K562 (cell line): ENCODE measurements at regions not wholly inside any gene's neighbourhood (a gene's known extent, or its start where the extent isn't known, plus 50 kb on each side); places are given as distances from the start of the nearest gene placed in this dataset.

Experiments
- ATAC-seq: fragments of 200-7000 bp; cut with Tn5 transposase; 3 replicates; pipeline ENCODE4 v1.9.1; 2020; ENCODE audit warnings: moderate library complexity
- BruUV-seq: library from RNA; stranded (reverse); fragments of 400-500 nt; replicated peaks from 2 replicates; lab custom pipeline; 2021; lab: Mats Ljungman, UMichigan
- CTCF ChIA-PET: fragments of 300-600 bp; formaldehyde crosslinking; extraction: SDS; loops from one replicate; lab custom pipeline; 2021; ENCODE audit warnings: low intra/inter-chr PET ratio; lab: Yijun Ruan, JAX
- POLR2A ChIA-PET: fragments of 300-600, 350-650 bp; sonication (Branson Sonifier 250); formaldehyde crosslinking; extraction: SDS; loops from one replicate; lab custom pipeline; 2021; ENCODE audit warnings: antibody characterized with exemption, inconsistent platforms; lab: Yijun Ruan, JAX
- DNase-seq, 4 experiments: peaks; one replicate each; pipeline versions ENCODE4 v3.0.0 to v3.0.0-alpha.2; 2011 to 2018; ENCODE audit warnings: low spot score in 3 of 4, mixed read lengths in 3 of 4; ENCODE audit errors: extremely low read depth in 1 of 4
- FAIRE-seq: peaks from 2 replicates; lab custom pipeline; 2011; peaks lifted over from hg19 to GRCh38; lab: Jason Lieb, UNC
- H2AFZ ChIP-seq: 2 replicates; pipeline ENCODE4 v1.6.0; 2011; ENCODE audit warnings: low read depth, low read length, control low read depth, inconsistent platforms
- H3K27ac ChIP-seq: fragments of 200-600 bp; 3 replicates; pipeline ENCODE4 v1.8.0; 2011; ENCODE audit warnings: low read depth, mild to moderate bottlenecking, control low read depth, inconsistent platforms, low read length, moderate library complexity, mixed read lengths; ENCODE audit errors: extremely low read depth
- H3K27me3 ChIP-seq, 2 experiments: fragments of 300-600 bp in 1 of 2; 2 replicates in 1 of 2; 3 replicates in 1 of 2; pipeline versions ENCODE4 v1.6.0 to v1.8.0; 2011; ENCODE audit warnings: inconsistent platforms in 2 of 2, low read length in 2 of 2, mild to moderate bottlenecking in 1 of 2, mixed read lengths in 1 of 2, moderate library complexity in 1 of 2; ENCODE audit not compliant: control insufficient read depth in 2 of 2, insufficient read depth in 2 of 2
- H3K36me3 ChIP-seq: fragments of 300-600 bp; 3 replicates; pipeline ENCODE4 v1.8.0; 2011; ENCODE audit warnings: mild to moderate bottlenecking, low read length, inconsistent platforms; ENCODE audit not compliant: control insufficient read depth, insufficient read depth
- H3K4me1 ChIP-seq, 2 experiments: fragments of 200-600 bp in 1 of 2; replicated peaks in 1 of 2; 2 replicates in 1 of 2; 3 replicates in 1 of 2; pipeline versions ENCODE4 v1.5.1 to v1.8.0; 2011; ENCODE audit warnings: inconsistent platforms in 2 of 2, low read length in 2 of 2, mild to moderate bottlenecking in 1 of 2, mixed read lengths in 1 of 2, moderate library complexity in 1 of 2; ENCODE audit not compliant: control insufficient read depth in 2 of 2, insufficient read depth in 2 of 2
- H3K4me2 ChIP-seq: 2 replicates; pipeline ENCODE4 v1.6.1; 2011; ENCODE audit warnings: low read length, control low read depth, inconsistent platforms, mixed read lengths; ENCODE audit not compliant: insufficient read depth
- H3K4me3 ChIP-seq: fragments of 200-600 bp; sonication (generic), shearing (Covaris generic); 2 replicates; pipeline ENCODE4 v1.5.1; 2016; ENCODE audit warnings: control low read depth, inconsistent platforms
- H3K79me2 ChIP-seq: fragments of 200-600 bp; 3 replicates; pipeline ENCODE4 v1.8.0; 2011; ENCODE audit warnings: low read length, inconsistent platforms; ENCODE audit not compliant: control insufficient read depth, insufficient read depth
- H3K9ac ChIP-seq, 2 experiments: 2 replicates each; pipeline versions ENCODE4 v1.6.0 to v1.6.1; 2011; ENCODE audit warnings: low read depth in 2 of 2, low read length in 2 of 2, control low read depth in 1 of 2, inconsistent platforms in 1 of 2, mild to moderate bottlenecking in 1 of 2, mixed read lengths in 1 of 2; ENCODE audit not compliant: insufficient read depth in 1 of 2
- H3K9me1 ChIP-seq: one replicate; pipeline ENCODE4 v1.6.0; 2011; ENCODE audit warnings: inconsistent platforms, mild to moderate bottlenecking, low read length, moderate library complexity; ENCODE audit not compliant: control insufficient read depth, insufficient read depth
- H3K9me3 ChIP-seq: replicated peaks from 2 replicates; pipeline ENCODE4 v1.5.1; 2011; ENCODE audit warnings: low read depth, low read length, inconsistent platforms; ENCODE audit not compliant: control insufficient read depth, insufficient read depth
- H4K20me1 ChIP-seq: replicated peaks from 2 replicates; pipeline ENCODE4 v1.6.1; 2011; ENCODE audit warnings: low read length, inconsistent platforms, mixed read lengths; ENCODE audit not compliant: control insufficient read depth, insufficient read depth
- ASH1L ChIP-seq: fragments of 450-650 bp; IDR thresholded peaks from 2 replicates; pipeline ENCODE4 v1.6.1; 2018; ENCODE audit warnings: borderline replicate concordance, mild to moderate bottlenecking, low read depth; ENCODE audit not compliant: partially characterized antibody
- ETS2 ChIP-seq: IDR thresholded peaks from 2 replicates; pipeline ENCODE4 v1.6.1; 2016; ENCODE audit warnings: borderline replicate concordance, missing genetic modification characterization, mild to moderate bottlenecking, moderate library complexity, missing compliant biosample characterization; ENCODE audit not compliant: poor library complexity, severe bottlenecking
- GABPA ChIP-seq: fragments of 200-800 bp; sonication (Bioruptor generic); conservative IDR thresholded peaks from 2 replicates; pipeline ENCODE4 v1.6.1; 2016; ENCODE audit warnings: low read depth, missing genetic modification characterization, missing compliant biosample characterization
- HLTF ChIP-seq: fragments of 450-650 bp; IDR thresholded peaks from 2 replicates; pipeline ENCODE4 v1.6.1; 2016
- ILF3 ChIP-seq: fragments of 450-650 bp; IDR thresholded peaks from 2 replicates; pipeline ENCODE4 v1.6.1; 2018; ENCODE audit warnings: antibody characterized with exemption, mild to moderate bottlenecking, moderate library complexity, borderline replicate concordance
- MCM7 ChIP-seq, 2 experiments: fragments of 450-650 bp; IDR thresholded peaks; 2 replicates each; pipeline ENCODE4 v1.6.1; 2016 to 2018
- MNT ChIP-seq, 2 experiments: fragments of 450-650 bp; conservative IDR thresholded peaks; 2 replicates each; pipeline ENCODE4 v1.6.1; 2017; ENCODE audit warnings: mild to moderate bottlenecking in 2 of 2, moderate library complexity in 2 of 2
- RBBP5 ChIP-seq: fragments of 200-600 bp; sonication (generic); IDR thresholded peaks from 2 replicates; pipeline ENCODE4 v1.6.1; 2012; ENCODE audit warnings: borderline replicate concordance, mild to moderate bottlenecking, low read length, control low read depth, inconsistent platforms; ENCODE audit not compliant: insufficient read depth, poor library complexity, severe bottlenecking
- WGBS: fragments of 100-300 bp; shearing (Covaris generic); methylation state at CpG from one replicate; pipeline ENCODE4 v1.1.6; 2016; ENCODE audit warnings: low coverage, mixed read lengths; ENCODE audit not compliant: insufficient coverage; ENCODE audit errors: missing lambda C conversion rate; 5-methylcytosine and 5-hydroxymethylcytosine counted together
- in situ Hi-C: fragments of 300-500 bp; cut with MboI; formaldehyde crosslinking; loops from 4 replicates; pipeline ENCODE4 v1.15.0; 2018; ENCODE audit warnings: inconsistent platforms, mixed read lengths
- intact Hi-C: fragments of 100-400 bp; cut with micrococcal nuclease; formaldehyde crosslinking; loops from 2 replicates; pipeline ENCODE4 v1.14.2; 2022

DNA sequence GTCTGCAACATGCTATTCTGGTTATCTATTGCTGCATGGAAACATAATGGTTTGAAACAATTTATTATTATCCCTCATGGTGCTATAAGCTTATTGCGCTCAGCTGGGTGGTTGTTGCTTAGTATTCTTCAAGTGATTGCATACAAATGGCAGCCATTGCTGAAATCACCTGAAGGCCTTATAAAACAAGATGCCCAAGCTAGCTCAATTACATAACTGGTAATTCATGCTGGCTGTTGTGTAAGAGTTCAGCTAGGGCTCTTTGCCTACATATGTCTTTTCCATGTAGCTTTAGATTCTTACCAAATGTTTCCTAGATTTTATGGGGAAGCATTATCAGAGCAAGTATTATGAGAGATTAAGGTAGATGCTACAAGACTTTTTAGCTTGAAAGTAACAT is 644.0 kb upstream of the CBLB start:
- Histone ChIP-seq H3K4me1 (no peaks in the 10 kb centered on the region), H3K36me3 (no peaks in the 10 kb centered on the region), H3K9ac (no peak overlapping the region), H3K4me2 (no peak overlapping the region), H3K4me3 (no peak overlapping the region), H3K9me1 (no peaks in the 10 kb centered on the region), H4K20me1 (no peaks in the 10 kb centered on the region), H3K27me3 (no peaks in the 10 kb centered on the region), H2AFZ (no peak overlapping the region), H3K79me2 (no peaks in the 10 kb centered on the region), H3K9me3 (no peaks in the 10 kb centered on the region), H3K27ac (no peak overlapping the region)
- CTCF ChIA-PET: no interaction called here
- POLR2A ChIA-PET: no interaction called here
- ATAC-seq (no peak), DNase-seq (no peak), FAIRE-seq (no peak)
- TF ChIP-seq MCM7 (IDR thresholded peaks at IDR 0.05): no peak
- no peak for TF ChIP-seq MNT (conservative IDR thresholded peaks at IDR 0.05)
- TF ChIP-seq ASH1L: no peak
- TF ChIP-seq HLTF: no peak
- no peak for TF ChIP-seq GABPA (tag)
- TF ChIP-seq ETS2 (tag): no peak
- no peak for TF ChIP-seq ILF3
- TF ChIP-seq RBBP5: no peak
- 13% methylated on average over 1 of the region's 1 CpG for WGBS
- intact Hi-C loops: no loop called here
- no TSS peak for BruUV-seq
- in situ Hi-C loops: no loop called here
